ENCODE measurements at regions not wholly inside any gene's neighbourhood (a gene's known extent, or its start where the extent isn't known, plus 50 kb on each side); places are given as distances from the start of the nearest gene placed in this dataset.

DNA sequence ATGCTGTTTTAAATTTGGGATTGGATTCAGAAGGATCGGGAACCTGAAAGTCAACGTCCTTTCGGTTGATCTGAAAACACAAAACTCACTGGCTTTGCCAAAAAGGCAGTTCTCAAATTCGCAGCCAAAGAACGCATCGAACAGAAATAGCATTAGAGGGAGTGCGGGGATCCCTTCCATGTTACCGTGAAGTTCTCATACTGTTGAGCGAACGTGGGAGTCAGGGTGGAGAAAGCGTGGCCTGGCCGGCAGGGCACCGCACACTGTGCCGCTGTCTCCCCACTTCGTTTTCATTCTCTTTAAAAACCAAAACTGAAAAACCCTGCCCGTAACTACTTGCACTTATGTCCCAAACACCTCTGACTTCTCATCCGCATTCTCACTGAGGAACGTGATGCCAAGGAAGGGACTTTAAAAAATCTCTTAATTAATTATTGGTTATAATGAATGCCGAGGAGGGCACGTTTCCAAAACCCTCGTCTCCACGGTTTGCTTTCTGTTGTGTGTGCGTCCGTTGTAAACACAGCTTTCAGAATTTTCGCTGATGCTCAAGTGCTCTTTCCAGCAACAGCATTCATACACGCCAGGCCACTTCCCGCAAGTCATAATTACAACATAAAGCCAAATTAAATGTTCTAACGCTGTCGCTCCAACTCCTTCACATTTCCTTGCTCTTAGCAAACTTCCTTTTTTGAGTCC lies 60.9 kb upstream of the TWIST2 start:
- TF ChIP-seq EP300 (IDR thresholded peaks at IDR 0.05) = no peak
- TF ChIP-seq POLR2A (IDR thresholded peaks at IDR 0.05) = no peak
- no peak for TF ChIP-seq POLR2AphosphoS5 (IDR thresholded peaks at IDR 0.05)

All from gastroesophageal sphincter (tissue), 2 donors.